ENCODE measurements at regions not wholly inside any gene's neighbourhood (a gene's known extent, or its start where the extent isn't known, plus 50 kb on each side); places are given as distances from the start of the nearest gene placed in this dataset.
"Not testable (repeated sequence)": the region's sequence is repeated elsewhere in the genome, so short reads cannot be mapped to it uniquely, and the experiment has no call there.

GRCh38 chr9:63876380-63876779 is 1408.6 kb downstream of the FOXD4L5 start:
- TF ChIP-seq CTCF, POLR2A (IDR thresholded peaks at IDR 0.05): not testable (repeated sequence)

Measured in stomach (tissue), 4 donors.